ENCODE measurements at regions not wholly inside any gene's neighbourhood (a gene's known extent, or its start where the extent isn't known, plus 50 kb on each side); places are given as distances from the start of the nearest gene placed in this dataset.

DNA sequence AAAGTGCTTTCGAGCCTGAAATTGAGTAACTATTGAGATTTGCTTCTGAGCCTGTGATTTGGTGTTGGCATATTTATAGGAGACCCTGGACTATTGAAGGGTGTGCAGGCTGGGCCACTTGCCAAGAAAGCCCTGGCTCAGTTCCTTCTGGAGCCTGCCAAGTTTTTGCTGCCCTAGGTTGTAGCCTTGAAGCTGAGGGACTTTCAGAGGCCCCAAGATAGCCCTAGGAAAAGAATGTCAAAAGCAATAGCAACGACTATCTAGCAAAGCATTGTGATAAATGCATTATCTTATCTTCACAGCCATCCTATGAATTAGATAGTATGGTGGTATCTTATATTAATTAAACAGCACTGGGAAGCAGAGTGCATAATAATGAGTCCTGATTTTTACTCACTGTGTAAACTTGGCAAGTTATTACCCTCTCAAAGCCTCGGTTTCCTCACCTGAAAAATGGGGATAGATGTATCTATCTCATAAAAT is 473.7 kb upstream of the PODXL start:
- Histone ChIP-seq H3K4me3 (no peak overlapping the region), H3K4me1 (peaks cover 0 to 12% (median 0%) of the 10 kb centered on the region in 4 donors), H3K36me3 (no peaks in the 10 kb centered on the region), H3K27ac (no peak overlapping the region), H3K9me3 (peaks cover 0 to 3% (median 0%) of the 10 kb centered on the region in 4 donors), H3K27me3 (no peaks in the 10 kb centered on the region)
- no peak for DNase-seq (ENCODE audit: low spot score in 2 of 2)
- WGBS, 2 donors = 15 to 26% methylated on average over 3 of the region's 3 CpGs
- TF ChIP-seq, protein P1, sequence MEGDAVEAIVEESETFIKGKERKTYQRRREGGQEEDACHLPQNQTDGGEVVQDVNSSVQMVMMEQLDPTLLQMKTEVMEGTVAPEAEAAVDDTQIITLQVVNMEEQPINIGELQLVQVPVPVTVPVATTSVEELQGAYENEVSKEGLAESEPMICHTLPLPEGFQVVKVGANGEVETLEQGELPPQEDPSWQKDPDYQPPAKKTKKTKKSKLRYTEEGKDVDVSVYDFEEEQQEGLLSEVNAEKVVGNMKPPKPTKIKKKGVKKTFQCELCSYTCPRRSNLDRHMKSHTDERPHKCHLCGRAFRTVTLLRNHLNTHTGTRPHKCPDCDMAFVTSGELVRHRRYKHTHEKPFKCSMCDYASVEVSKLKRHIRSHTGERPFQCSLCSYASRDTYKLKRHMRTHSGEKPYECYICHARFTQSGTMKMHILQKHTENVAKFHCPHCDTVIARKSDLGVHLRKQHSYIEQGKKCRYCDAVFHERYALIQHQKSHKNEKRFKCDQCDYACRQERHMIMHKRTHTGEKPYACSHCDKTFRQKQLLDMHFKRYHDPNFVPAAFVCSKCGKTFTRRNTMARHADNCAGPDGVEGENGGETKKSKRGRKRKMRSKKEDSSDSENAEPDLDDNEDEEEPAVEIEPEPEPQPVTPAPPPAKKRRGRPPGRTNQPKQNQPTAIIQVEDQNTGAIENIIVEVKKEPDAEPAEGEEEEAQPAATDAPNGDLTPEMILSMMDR (IDR thresholded peaks at IDR 0.05) = no peak
- no peak for TF ChIP-seq POLR2A (IDR thresholded peaks at IDR 0.05)
- TF ChIP-seq EP300 (IDR thresholded peaks at IDR 0.05) = no peak

GRCh38 chr7:132029369-132030085 is 473.1 kb upstream of the PODXL start:
- Histone ChIP-seq H3K4me3 (no peak overlapping the region), H3K36me3 (no peaks in the 10 kb centered on the region), H3K4me1 (peaks cover 0 to 12% (median 0%) of the 10 kb centered on the region in 4 donors), H3K27ac (no peak overlapping the region), H3K27me3 (no peaks in the 10 kb centered on the region), H3K9me3 (peaks cover 0 to 3% (median 0%) of the 10 kb centered on the region in 4 donors)
- WGBS, 2 donors = 36 to 37% methylated on average over 6 of the region's 6 CpGs
- no peak for DNase-seq (ENCODE audit: low spot score in 2 of 2)
- TF ChIP-seq, protein P1 (IDR thresholded peaks at IDR 0.05) = no peak
- TF ChIP-seq EP300 (IDR thresholded peaks at IDR 0.05) = no peak
- no peak for TF ChIP-seq POLR2A (IDR thresholded peaks at IDR 0.05)

GRCh38 chr7:132028144-132028920 is 471.9 kb upstream of the PODXL start:
- H3K4me3 ChIP-seq = no peak overlapping the region
- TF ChIP-seq, protein P1 (IDR thresholded peaks at IDR 0.05) = no peak
- WGBS, 2 donors = 81 to 86% methylated on average over 7 of the region's 7 CpGs
- peaks cover 0 to 3% (median 0%) of the 10 kb centered on the region in 4 donors for H3K9me3 ChIP-seq
- no peak overlapping the region for H3K27ac ChIP-seq
- no peak for DNase-seq (ENCODE audit: low spot score in 2 of 2)
- H3K36me3 ChIP-seq = no peaks in the 10 kb centered on the region
- H3K27me3 ChIP-seq = no peaks in the 10 kb centered on the region
- peaks cover 0 to 12% (median 0%) of the 10 kb centered on the region in 4 donors for H3K4me1 ChIP-seq

- no peak for DNase-seq (ENCODE audit: low spot score in 2 of 2)
- H3K4me1 ChIP-seq = no peaks in the 10 kb centered on the region
- no peak overlapping the region for H3K27ac ChIP-seq
- no peaks in the 10 kb centered on the region for H3K27me3 ChIP-seq
- TF ChIP-seq, protein P1 (IDR thresholded peaks at IDR 0.05) = no peak
- TF ChIP-seq EP300 (IDR thresholded peaks at IDR 0.05) (no peak), POLR2A (IDR thresholded peaks at IDR 0.05) (no peak)
- H3K9me3 ChIP-seq = no peaks in the 10 kb centered on the region
- no peak overlapping the region for H3K4me3 ChIP-seq
- WGBS, 2 donors = 74 to 77% methylated on average over 6 of the region's 6 CpGs
- no peaks in the 10 kb centered on the region for H3K36me3 ChIP-seq
Measured at GRCh38 chr7:132024290-132024689, 467.9 kb upstream of the PODXL start.

DNA sequence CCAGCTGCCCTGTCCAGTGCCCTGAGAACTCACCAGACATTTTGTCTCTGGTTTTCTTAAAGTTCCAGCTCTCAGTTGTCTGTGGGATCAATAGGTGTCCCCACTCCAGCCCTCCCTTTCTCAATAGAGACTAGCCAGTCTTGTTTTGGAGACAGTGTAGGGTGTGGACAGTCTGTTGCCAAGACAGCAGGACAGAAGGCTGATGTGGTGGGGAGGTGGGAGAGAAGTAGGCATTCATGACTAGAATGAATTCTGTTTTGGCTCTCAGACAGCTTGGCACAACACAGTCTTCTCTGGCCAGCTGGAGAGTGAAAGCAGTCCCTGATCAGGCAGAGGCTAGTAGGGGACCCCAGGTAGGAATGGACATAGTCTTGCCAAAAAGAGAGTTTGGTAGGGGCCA is 467.0 kb upstream of the PODXL start:
- Histone ChIP-seq H3K27ac (no peak overlapping the region), H3K36me3 (no peaks in the 10 kb centered on the region)
- TF ChIP-seq, protein P1 (IDR thresholded peaks at IDR 0.05) = no peak
- no peak for TF ChIP-seq POLR2A (IDR thresholded peaks at IDR 0.05)

More for the DNA sequence above, 467.0 kb upstream of the PODXL start:
- Histone ChIP-seq H3K9me3 (no peaks in the 10 kb centered on the region), H3K4me3 (no peak overlapping the region), H3K27me3 (no peaks in the 10 kb centered on the region), H3K4me1 (no peaks in the 10 kb centered on the region)
- no peak for DNase-seq (ENCODE audit: low spot score in 2 of 2)
